RWPE2 (cell line): ENCODE measurements at regions not wholly inside any gene's neighbourhood (a gene's known extent, or its start where the extent isn't known, plus 50 kb on each side); places are given as distances from the start of the nearest gene placed in this dataset.

Source experiments
- ATAC-seq: fragments of 200-7000 bp; cut with Tn5 transposase; 3 replicates; pipeline ENCODE4 v1.9.1; 2021; ENCODE audit warnings: low read depth
- DNase-seq: peaks from one replicate; pipeline ENCODE4 v3.0.0-alpha.2; 2020; ENCODE audit warnings: low spot score
- H3K27ac ChIP-seq: fragments of 450-650 bp; 2 replicates; pipeline ENCODE4 v1.5.1; 2017; ENCODE audit warnings: mild to moderate bottlenecking; ENCODE audit not compliant: poor library complexity, severe bottlenecking
- H3K27me3 ChIP-seq: fragments of 250-450 bp; sonication (Bioruptor Pico); 2 replicates; pipeline ENCODE4 v1.5.1; 2021; ENCODE audit warnings: mild to moderate bottlenecking, moderate library complexity; ENCODE audit not compliant: insufficient read depth, poor library complexity, severe bottlenecking
- H3K36me3 ChIP-seq: fragments of 250-450 bp; sonication (Bioruptor Pico); 2 replicates; pipeline ENCODE4 v1.5.1; 2020; ENCODE audit warnings: low read depth, mild to moderate bottlenecking, moderate library complexity
- H3K4me1 ChIP-seq: fragments of 250-450 bp; sonication (Bioruptor Pico); 2 replicates; pipeline ENCODE4 v1.5.1; 2021; ENCODE audit warnings: mild to moderate bottlenecking, moderate library complexity; ENCODE audit not compliant: insufficient read depth, poor library complexity, severe bottlenecking
- H3K4me3 ChIP-seq: fragments of 250-450 bp; sonication (Bioruptor Pico); 2 replicates; pipeline ENCODE4 v1.5.1; 2021; ENCODE audit warnings: mild to moderate bottlenecking, moderate library complexity; ENCODE audit not compliant: severe bottlenecking
- H3K9me3 ChIP-seq: fragments of 250-450 bp; sonication (Bioruptor Pico); 2 replicates; pipeline ENCODE4 v1.5.1; 2021; ENCODE audit warnings: mild to moderate bottlenecking, moderate library complexity; ENCODE audit not compliant: severe bottlenecking
- CTCF ChIP-seq: fragments of 450-650 bp; IDR thresholded peaks from one replicate; pipeline ENCODE4 v1.5.1; 2017; ENCODE audit warnings: mild to moderate bottlenecking, moderate library complexity; ENCODE audit not compliant: poor library complexity, severe bottlenecking

- Histone ChIP-seq H3K27me3 (no peaks in the 10 kb centered on the region), H3K4me3 (no peak overlapping the region), H3K36me3 (no peaks in the 10 kb centered on the region), H3K9me3 (no peaks in the 10 kb centered on the region), H3K27ac (no peak overlapping the region), H3K4me1 (no peaks in the 10 kb centered on the region)
- DNase-seq (no peak), ATAC-seq (no peak)
- TF ChIP-seq CTCF = no peak
Measured at GRCh38 chr4:130043732-130044160, 947.8 kb downstream of the C4orf33 start.

- DNase-seq (no peak), ATAC-seq (no peak)
- Histone ChIP-seq H3K27ac (no peak overlapping the region), H3K9me3 (no peaks in the 10 kb centered on the region), H3K4me3 (no peak overlapping the region), H3K36me3 (no peaks in the 10 kb centered on the region), H3K27me3 (no peaks in the 10 kb centered on the region), H3K4me1 (no peaks in the 10 kb centered on the region)
- TF ChIP-seq CTCF = no peak
Measured at GRCh38 chr4:130044788-130045531, 949.0 kb downstream of the C4orf33 start.

GRCh38 chr4:130053723-130054122 lies 957.8 kb downstream of the C4orf33 start:
- Histone ChIP-seq H3K27me3 (peaks cover 2% of the 10 kb centered on the region), H3K36me3 (no peaks in the 10 kb centered on the region), H3K27ac (no peak overlapping the region), H3K4me1 (no peaks in the 10 kb centered on the region), H3K4me3 (no peak overlapping the region), H3K9me3 (no peaks in the 10 kb centered on the region)
- ATAC-seq (no peak), DNase-seq (no peak)
- TF ChIP-seq CTCF = no peak

GRCh38 chr4:130054908-130055307 lies 959.0 kb downstream of the C4orf33 start:
- DNase-seq (no peak), ATAC-seq (no peak)
- Histone ChIP-seq H3K27me3 (peaks cover 2% of the 10 kb centered on the region), H3K9me3 (no peaks in the 10 kb centered on the region), H3K4me3 (no peak overlapping the region), H3K4me1 (no peaks in the 10 kb centered on the region), H3K27ac (no peak overlapping the region), H3K36me3 (no peaks in the 10 kb centered on the region)
- TF ChIP-seq CTCF = no peak

GRCh38 chr4:130056286-130056685 lies 960.3 kb downstream of the C4orf33 start:
- no peak overlapping the region for H3K4me3 ChIP-seq
- ATAC-seq = no peak

More at GRCh38 chr4:130056286-130056685, 960.3 kb downstream of the C4orf33 start:
- Histone ChIP-seq H3K36me3 (no peaks in the 10 kb centered on the region), H3K27me3 (peaks cover 2% of the 10 kb centered on the region), H3K4me1 (no peaks in the 10 kb centered on the region), H3K9me3 (no peaks in the 10 kb centered on the region), H3K27ac (no peak overlapping the region)
- no peak for DNase-seq
- no peak for TF ChIP-seq CTCF
